Osteoblast (primary cell): ENCODE measurements at regions not wholly inside any gene's neighbourhood (a gene's known extent, or its start where the extent isn't known, plus 50 kb on each side); places are given as distances from the start of the nearest gene placed in this dataset.
A peak's percentile ranks its signal among the peaks of the same experiment; 100 is the strongest.

ENCODE experiments used
- DNase-seq: peaks from one replicate; pipeline ENCODE4 v3.0.0; 2011; ENCODE audit warnings: low spot score, mixed read lengths; ENCODE audit not compliant: insufficient read length; ENCODE audit errors: missing footprints
- H2AFZ ChIP-seq: 2 replicates; pipeline ENCODE4 v1.6.0; 2011; ENCODE audit warnings: mild to moderate bottlenecking, low read length
- H3K27ac ChIP-seq: 2 replicates; pipeline ENCODE4 v1.5.1; 2011; ENCODE audit warnings: mild to moderate bottlenecking, low read depth, low read length, moderate library complexity
- H3K27me3 ChIP-seq: 2 replicates; pipeline ENCODE4 v1.6.0; 2012; ENCODE audit warnings: mild to moderate bottlenecking, control low read depth, inconsistent platforms, low read length, moderate library complexity; ENCODE audit not compliant: insufficient read depth
- H3K36me3 ChIP-seq: 2 replicates; pipeline ENCODE4 v1.5.1; 2011; ENCODE audit warnings: mild to moderate bottlenecking, low read length, control low read depth, moderate library complexity; ENCODE audit not compliant: insufficient read depth
- H3K4me1 ChIP-seq: 2 replicates; pipeline ENCODE4 v1.5.1; 2011; ENCODE audit warnings: mild to moderate bottlenecking, low read length, control low read depth, moderate library complexity; ENCODE audit not compliant: insufficient read depth
- H3K4me2 ChIP-seq: 2 replicates; pipeline ENCODE4 v1.6.0; 2011; ENCODE audit warnings: mild to moderate bottlenecking, low read length; ENCODE audit not compliant: insufficient read depth
- H3K4me3 ChIP-seq: fragments of 200-600 bp; sonication (generic); 3 replicates; pipeline ENCODE4 v1.5.1; 2012; ENCODE audit warnings: mild to moderate bottlenecking, low read length, inconsistent platforms; ENCODE audit not compliant: insufficient read depth
- H3K79me2 ChIP-seq: 2 replicates; pipeline ENCODE4 v1.6.0; 2012; ENCODE audit warnings: mild to moderate bottlenecking, low read length, control low read depth, inconsistent platforms; ENCODE audit not compliant: insufficient read depth
- H3K9me3 ChIP-seq: 2 replicates; pipeline ENCODE4 v1.5.1; 2011; ENCODE audit warnings: low read depth, low read length, control low read depth
- H4K20me1 ChIP-seq: 2 replicates; pipeline ENCODE4 v1.6.0; 2012; ENCODE audit warnings: mild to moderate bottlenecking, low read length, control low read depth; ENCODE audit not compliant: insufficient read depth
- TF ChIP-seq, protein P1 (sequence below): IDR thresholded peaks from 2 replicates; pipeline ENCODE4 v1.5.1; 2011; ENCODE audit warnings: mild to moderate bottlenecking, low read depth, low read length, moderate library complexity; ENCODE audit errors: extremely low read depth

DNA sequence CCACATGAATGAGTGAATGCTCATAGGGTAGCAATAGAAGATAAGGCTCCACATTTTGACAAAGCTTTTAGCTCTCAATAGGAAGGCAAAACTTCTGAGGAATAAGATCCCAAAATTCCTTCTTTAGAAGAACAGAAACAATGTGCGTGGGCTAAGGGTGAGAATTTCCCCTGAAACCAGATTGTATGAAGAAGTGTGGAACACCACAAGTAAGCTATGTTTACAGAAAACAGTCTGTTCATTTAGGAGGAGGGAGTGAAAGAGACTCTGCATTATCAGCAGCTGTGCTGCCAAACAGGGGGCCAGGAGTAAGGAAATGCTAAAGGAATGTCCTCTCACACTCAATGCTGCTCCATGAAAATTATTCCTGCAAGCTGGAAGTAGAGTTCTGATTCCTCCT is 851.6 kb downstream of the CENPC start:
- Histone ChIP-seq H4K20me1 (no peaks in the 10 kb centered on the region), H3K27ac (peak overlapping the region; percentile 15), H3K79me2 (no peaks in the 10 kb centered on the region), H3K4me1 (peaks cover 9% of the 10 kb centered on the region), H3K9me3 (no peaks in the 10 kb centered on the region), H3K4me2 (peak overlapping the region; percentile 41), H3K4me3 (no peak overlapping the region), H3K27me3 (no peaks in the 10 kb centered on the region), H3K36me3 (no peaks in the 10 kb centered on the region), H2AFZ (peak overlapping the region; percentile 36)
- no peak for DNase-seq
- TF ChIP-seq, protein P1, sequence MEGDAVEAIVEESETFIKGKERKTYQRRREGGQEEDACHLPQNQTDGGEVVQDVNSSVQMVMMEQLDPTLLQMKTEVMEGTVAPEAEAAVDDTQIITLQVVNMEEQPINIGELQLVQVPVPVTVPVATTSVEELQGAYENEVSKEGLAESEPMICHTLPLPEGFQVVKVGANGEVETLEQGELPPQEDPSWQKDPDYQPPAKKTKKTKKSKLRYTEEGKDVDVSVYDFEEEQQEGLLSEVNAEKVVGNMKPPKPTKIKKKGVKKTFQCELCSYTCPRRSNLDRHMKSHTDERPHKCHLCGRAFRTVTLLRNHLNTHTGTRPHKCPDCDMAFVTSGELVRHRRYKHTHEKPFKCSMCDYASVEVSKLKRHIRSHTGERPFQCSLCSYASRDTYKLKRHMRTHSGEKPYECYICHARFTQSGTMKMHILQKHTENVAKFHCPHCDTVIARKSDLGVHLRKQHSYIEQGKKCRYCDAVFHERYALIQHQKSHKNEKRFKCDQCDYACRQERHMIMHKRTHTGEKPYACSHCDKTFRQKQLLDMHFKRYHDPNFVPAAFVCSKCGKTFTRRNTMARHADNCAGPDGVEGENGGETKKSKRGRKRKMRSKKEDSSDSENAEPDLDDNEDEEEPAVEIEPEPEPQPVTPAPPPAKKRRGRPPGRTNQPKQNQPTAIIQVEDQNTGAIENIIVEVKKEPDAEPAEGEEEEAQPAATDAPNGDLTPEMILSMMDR, result no peak

DNA sequence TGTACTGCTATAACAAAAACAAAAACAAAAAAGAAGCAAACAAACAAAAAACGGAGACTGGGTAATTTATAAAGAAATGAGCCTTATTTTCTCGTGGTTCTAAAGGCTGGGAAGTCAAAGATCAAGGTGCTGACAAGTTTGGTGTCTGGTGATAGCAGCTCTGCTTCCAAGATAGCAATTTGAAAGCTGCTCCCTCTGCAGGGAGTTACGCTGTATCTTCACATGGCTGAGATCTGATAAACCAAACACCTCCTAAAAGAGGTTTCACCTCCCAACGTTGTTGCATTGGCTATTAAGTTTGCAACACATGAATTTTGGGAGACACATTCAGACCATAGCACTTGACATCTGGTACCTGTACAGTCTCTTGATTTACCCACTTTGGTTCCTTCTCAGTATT is 854.2 kb downstream of the CENPC start:
- Histone ChIP-seq H3K36me3 (no peaks in the 10 kb centered on the region), H3K27ac (no peak overlapping the region), H4K20me1 (no peaks in the 10 kb centered on the region), H3K79me2 (no peaks in the 10 kb centered on the region), H3K27me3 (no peaks in the 10 kb centered on the region), H3K9me3 (no peaks in the 10 kb centered on the region), H3K4me2 (no peak overlapping the region), H2AFZ (no peak overlapping the region), H3K4me3 (no peak overlapping the region), H3K4me1 (peaks cover 9% of the 10 kb centered on the region)
- DNase-seq, result no peak
- TF ChIP-seq, protein P1, result no peak

DNA sequence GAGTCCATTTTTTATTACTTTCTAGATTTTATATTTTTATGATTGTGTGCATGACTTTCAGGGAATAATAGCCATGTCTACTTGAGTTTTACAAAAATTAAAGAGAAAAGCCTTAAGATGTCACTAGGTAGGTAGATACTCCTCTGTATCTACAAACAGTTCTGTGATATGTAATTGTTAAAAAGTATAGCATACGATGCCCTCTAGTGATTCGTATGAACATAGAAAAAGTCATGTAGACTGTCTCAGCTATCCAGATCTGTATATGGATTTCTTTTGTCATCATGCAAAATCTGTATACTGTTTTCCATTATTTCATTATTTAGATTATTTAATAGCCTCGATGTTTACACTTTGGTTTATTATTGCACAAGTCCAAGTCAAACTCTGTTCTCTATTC is 856.6 kb downstream of the CENPC start:
- H3K36me3 ChIP-seq, result no peaks in the 10 kb centered on the region
- H2AFZ ChIP-seq, result no peak overlapping the region
- DNase-seq, result peak; percentile 77
- TF ChIP-seq, protein P1, result peak; percentile 27
- H4K20me1 ChIP-seq, result no peaks in the 10 kb centered on the region
- H3K4me3 ChIP-seq, result no peak overlapping the region
- no peak overlapping the region for H3K27ac ChIP-seq
- H3K79me2 ChIP-seq, result no peaks in the 10 kb centered on the region
- no peaks in the 10 kb centered on the region for H3K9me3 ChIP-seq
- no peak overlapping the region for H3K4me2 ChIP-seq
- H3K27me3 ChIP-seq, result no peaks in the 10 kb centered on the region
- H3K4me1 ChIP-seq, result peaks cover 6% of the 10 kb centered on the region

DNA sequence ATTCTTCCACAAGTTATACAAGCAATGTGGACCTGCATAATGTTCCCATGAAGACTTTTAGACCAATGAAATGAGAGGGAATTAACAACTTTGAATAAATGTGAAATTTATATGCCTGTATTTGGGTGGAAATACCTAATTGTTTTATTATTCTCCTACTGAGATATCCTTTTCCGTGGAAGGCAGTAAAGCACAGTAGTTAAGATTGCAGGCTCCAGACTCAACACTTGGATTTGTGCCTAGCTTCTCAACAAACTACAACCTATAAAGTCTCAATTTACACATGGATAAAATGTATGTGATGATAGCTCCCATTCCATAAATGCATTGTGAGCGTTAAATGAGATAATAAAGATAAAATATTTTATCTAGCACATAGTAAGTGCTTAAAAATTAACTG is 857.8 kb downstream of the CENPC start:
- Histone ChIP-seq H3K4me3 (no peak overlapping the region), H3K79me2 (no peaks in the 10 kb centered on the region), H3K4me2 (no peak overlapping the region), H3K27ac (peak overlapping the region; percentile 18), H4K20me1 (no peaks in the 10 kb centered on the region), H3K4me1 (no peaks in the 10 kb centered on the region), H3K9me3 (no peaks in the 10 kb centered on the region), H3K27me3 (no peaks in the 10 kb centered on the region), H2AFZ (no peak overlapping the region), H3K36me3 (no peaks in the 10 kb centered on the region)
- DNase-seq, result no peak
- TF ChIP-seq, protein P1, result no peak
